ENCODE measurements at regions not wholly inside any gene's neighbourhood (a gene's known extent, or its start where the extent isn't known, plus 50 kb on each side); places are given as distances from the start of the nearest gene placed in this dataset.
A peak's percentile ranks its signal among the peaks of the same experiment; 100 is the strongest.

- no peak overlapping the region for H3K4me3 ChIP-seq (ENCODE audit: low read length)
- TF ChIP-seq CTCF (conservative IDR thresholded peaks at IDR 0.05; ENCODE audit: low read depth, low read length) = no peak
- DNase-seq (ENCODE audit: low read depth) = no peak
Observed at GRCh38 chrX:39251995-39252394, 450.7 kb downstream of the MID1IP1 start.

- DNase-seq (ENCODE audit: low read depth) = no peak
- no peak for TF ChIP-seq CTCF (conservative IDR thresholded peaks at IDR 0.05; ENCODE audit: low read depth, low read length)
Observed at GRCh38 chrX:39253551-39253950, 452.3 kb downstream of the MID1IP1 start.

GRCh38 chrX:39258331-39258730 is 457.1 kb downstream of the MID1IP1 start:
- no peak for TF ChIP-seq CTCF (conservative IDR thresholded peaks at IDR 0.05; ENCODE audit: low read depth, low read length)
- no peak overlapping the region for H3K4me3 ChIP-seq (ENCODE audit: low read length)
- no peak for DNase-seq (ENCODE audit: low read depth)

More at GRCh38 chrX:39253551-39253950, 452.3 kb downstream of the MID1IP1 start:
- H3K4me3 ChIP-seq (ENCODE audit: low read length) = no peak overlapping the region

- no peak for DNase-seq (ENCODE audit: low read depth)
- no peak overlapping the region for H3K4me3 ChIP-seq (ENCODE audit: low read length)
- no peak for TF ChIP-seq CTCF (conservative IDR thresholded peaks at IDR 0.05; ENCODE audit: low read depth, low read length)
Observed at GRCh38 chrX:39260965-39261364, 459.7 kb downstream of the MID1IP1 start.

GRCh38 chrX:39261446-39262147 is 460.3 kb downstream of the MID1IP1 start:
- TF ChIP-seq CTCF (conservative IDR thresholded peaks at IDR 0.05; ENCODE audit: low read depth, low read length) = peak; percentile 60
- DNase-seq (ENCODE audit: low read depth) = no peak
- no peak overlapping the region for H3K4me3 ChIP-seq (ENCODE audit: low read length)

GRCh38 chrX:39262641-39263040 is 461.4 kb downstream of the MID1IP1 start:
- H3K4me3 ChIP-seq (ENCODE audit: low read length) = no peak overlapping the region
- no peak for DNase-seq (ENCODE audit: low read depth)
- no peak for TF ChIP-seq CTCF (conservative IDR thresholded peaks at IDR 0.05; ENCODE audit: low read depth, low read length)

GRCh38 chrX:39264023-39264422 is 462.8 kb downstream of the MID1IP1 start:
- DNase-seq (ENCODE audit: low read depth) = no peak
- no peak overlapping the region for H3K4me3 ChIP-seq (ENCODE audit: low read length)
- TF ChIP-seq CTCF (conservative IDR thresholded peaks at IDR 0.05; ENCODE audit: low read depth, low read length) = no peak
